Stimulated activated CD4-positive, alpha-beta T cell treated with anti-CD3 and anti-CD28 coated beads, Interleukin-2, amount 100 ng/mL, for 48 hours (primary cell): ENCODE measurements at regions not wholly inside any gene's neighbourhood (a gene's known extent, or its start where the extent isn't known, plus 50 kb on each side); places are given as distances from the start of the nearest gene placed in this dataset.
"Not testable (repeated sequence)": the region's sequence is repeated elsewhere in the genome, so short reads cannot be mapped to it uniquely, and the experiment has no call there.

ENCODE experiments used
- DNase-seq, 2 donors: peaks; one replicate each; pipeline ENCODE4 v3.0.0-alpha.2; 2020

GRCh38 chr1:112855152-112855828, 100.7 kb downstream of the SLC16A1 start:
- no peak for DNase-seq

GRCh38 chr1:112854368-112854984, 101.5 kb downstream of the SLC16A1 start:
- not testable (repeated sequence) for DNase-seq

- DNase-seq: not testable (repeated sequence)
These were observed 102.1 kb downstream of the SLC16A1 start for GRCh38 chr1:112853915-112854314.

GRCh38 chr1:112852934-112853333, 103.1 kb downstream of the SLC16A1 start:
- DNase-seq: no peak

GRCh38 chr1:112852276-112852675, 103.7 kb downstream of the SLC16A1 start:
- no peak for DNase-seq

- DNase-seq: no peak
These were observed 105.8 kb downstream of the SLC16A1 start for GRCh38 chr1:112850034-112850757.

GRCh38 chr1:112849425-112850033, 106.5 kb downstream of the SLC16A1 start:
- DNase-seq: no peak

- no peak for DNase-seq
These were observed 114.2 kb downstream of the SLC16A1 start for GRCh38 chr1:112841825-112842224.

- DNase-seq: no peak
These were observed 115.1 kb downstream of the SLC16A1 start for GRCh38 chr1:112840631-112841624.

- DNase-seq: no peak
These were observed 119.4 kb downstream of the SLC16A1 start for GRCh38 chr1:112836642-112837041.

GRCh38 chr1:112833806-112834205, 118.7 kb upstream of the PPM1J start:
- DNase-seq: no peak

- DNase-seq: not testable (repeated sequence)
These were observed 117.1 kb upstream of the PPM1J start for GRCh38 chr1:112832259-112832658.

- DNase-seq: not testable (repeated sequence)
These were observed 114.6 kb upstream of the PPM1J start for GRCh38 chr1:112829691-112830090.

GRCh38 chr1:112828716-112829115, 113.6 kb upstream of the PPM1J start:
- no peak for DNase-seq

GRCh38 chr1:112827391-112827790, 112.3 kb upstream of the PPM1J start:
- DNase-seq: not testable (repeated sequence)

- DNase-seq: no peak
These were observed 111.2 kb upstream of the PPM1J start for GRCh38 chr1:112826217-112826944.

GRCh38 chr1:112825563-112826216, 110.6 kb upstream of the PPM1J start:
- not testable (repeated sequence) for DNase-seq

GRCh38 chr1:112825075-112825474, 109.9 kb upstream of the PPM1J start:
- not testable (repeated sequence) for DNase-seq

GRCh38 chr1:112821307-112822063, 106.4 kb upstream of the PPM1J start:
- DNase-seq: not testable (repeated sequence)
